ENCODE measurements at regions not wholly inside any gene's neighbourhood (a gene's known extent, or its start where the extent isn't known, plus 50 kb on each side); places are given as distances from the start of the nearest gene placed in this dataset.

- DNase-seq = no peak
- ChIA-PET POLR2A (no interaction called here), CTCF (no interaction called here)
- no peaks in the 10 kb centered on the region for H3K79me2 ChIP-seq (ENCODE audit: insufficient read depth)
- H3K4me3 ChIP-seq (ENCODE audit: low read depth in 2 of 2, low read length in 1 of 2) = no peak overlapping the region
- H3K9me3 ChIP-seq = peaks cover 9% of the 10 kb centered on the region; the same call in 1 of the 2 replicates
- H3K9ac ChIP-seq = no peak overlapping the region
- H3K36me3 ChIP-seq (replicated peaks in 1 of 2; ENCODE audit: control insufficient read depth in 1 of 2, insufficient read depth in 2 of 2, low read length in 1 of 2) = no peaks in the 10 kb centered on the region
- 51% methylated on average over 7 of the region's 17 CpGs for WGBS (ENCODE audit: low lambda C conversion rate)
- no peaks in the 10 kb centered on the region for H3K27me3 ChIP-seq (ENCODE audit: insufficient read depth)
- no peak overlapping the region for H2AFZ ChIP-seq (ENCODE audit: low read depth)
- no peaks in the 10 kb centered on the region for H3F3A ChIP-seq (replicated peaks; ENCODE audit: insufficient read depth)
- H4K20me1 ChIP-seq (ENCODE audit: insufficient read depth) = no peaks in the 10 kb centered on the region
- TF ChIP-seq CTCF (IDR thresholded peaks at IDR 0.05) (no peak), YY1 (IDR thresholded peaks at IDR 0.05; ENCODE audit: low read depth) (no peak), RFX5 (IDR thresholded peaks at IDR 0.05; ENCODE audit: low read length) (no peak), POLR2AphosphoS5 (IDR thresholded peaks at IDR 0.05; ENCODE audit: low read depth, low read length) (no peak), SMC3 (IDR thresholded peaks at IDR 0.05; ENCODE audit: low read depth, low read length) (no peak), FOXJ3 (CRISPR knock-in tag; IDR thresholded peaks at IDR 0.05) (no peak), ELF1 (IDR thresholded peaks at IDR 0.05) (no peak), FOSL2 (IDR thresholded peaks at IDR 0.05; ENCODE audit: borderline replicate concordance, low read depth) (no peak), MAX (IDR thresholded peaks at IDR 0.05; ENCODE audit: low read depth) (no peak), PBX3 (IDR thresholded peaks at IDR 0.05) (no peak), GATA2 (CRISPR knock-in tag; IDR thresholded peaks at IDR 0.05) (no peak), RXRA (IDR thresholded peaks at IDR 0.05; ENCODE audit: borderline replicate concordance, low read depth) (no peak), RAD21 (IDR thresholded peaks at IDR 0.05; ENCODE audit: low read length) (no peak), JUND (IDR thresholded peaks at IDR 0.05) (no peak), TCF12 (IDR thresholded peaks at IDR 0.05) (no peak), REST (IDR thresholded peaks at IDR 0.05; ENCODE audit: low read depth, low read length) (no peak)
- H3K4me2 ChIP-seq = no peak overlapping the region
- H3K27ac ChIP-seq (ENCODE audit: low read depth in 2 of 2, low read length in 1 of 2) = no peak overlapping the region
- no peaks in the 10 kb centered on the region for H3K9me2 ChIP-seq
- H3K4me1 ChIP-seq (ENCODE audit: control insufficient read depth in 1 of 2, insufficient read depth in 2 of 2, low read depth in 1 of 2, low read length in 1 of 2) = peaks cover 0 to 11% of the 10 kb centered on the region in 2 experiments; a peak in 1 of 4 replicates
These were observed 399.2 kb upstream of the CNTN4 start for GRCh38 chr3:1699361-1699920.
